Gastrocnemius medialis (tissue), 4 donors: ENCODE measurements at regions not wholly inside any gene's neighbourhood (a gene's known extent, or its start where the extent isn't known, plus 50 kb on each side); places are given as distances from the start of the nearest gene placed in this dataset.

Source experiments
- CTCF ChIP-seq, 5 experiments: fragments of 450-650 bp in 3 of 5; fragments of 200-600 bp in 2 of 5; sonication (generic) in 2 of 5; IDR thresholded peaks in 4 of 5; conservative IDR thresholded peaks in 1 of 5; 1 replicate in 4 of 5; 2 replicates in 1 of 5; pipeline ENCODE4 v1.5.1; 2016 to 2019; ENCODE audit warnings: antibody characterized with exemption in 5 of 5, mild to moderate bottlenecking in 3 of 5, moderate library complexity in 3 of 5
- POLR2A ChIP-seq, 2 donors: fragments of 450-650 bp; IDR thresholded peaks; one replicate each; pipeline ENCODE4 v1.6.1; 2017; ENCODE audit warnings: antibody characterized with exemption in 2 of 2, mild to moderate bottlenecking in 2 of 2, moderate library complexity in 2 of 2

- TF ChIP-seq CTCF (IDR thresholded peaks at IDR 0.05 in 4 of 5, conservative IDR thresholded peaks at IDR 0.05 in 1 of 5) (no peak), POLR2A (IDR thresholded peaks at IDR 0.05) (no peak)
Measured at GRCh38 chr13:103203735-103204330, 137.6 kb upstream of the SLC10A2 start.
